NCI-H146 treated with DMSO at 0.1 percent for 48 hours (cell line): ENCODE measurements at regions not wholly inside any gene's neighbourhood (a gene's known extent, or its start where the extent isn't known, plus 50 kb on each side); places are given as distances from the start of the nearest gene placed in this dataset.
"Not testable (repeated sequence)": the region's sequence is repeated elsewhere in the genome, so short reads cannot be mapped to it uniquely, and the experiment has no call there.

Experiments used
- DNase-seq: peaks from one replicate; lab custom pipeline; 2025; ENCODE audit not compliant: unreplicated experiment; lab: John Stamatoyannopoulos, UW

GRCh38 chr5:120314191-120314590 lies 149.9 kb upstream of the PRR16 start:
- no peak for DNase-seq

DNA sequence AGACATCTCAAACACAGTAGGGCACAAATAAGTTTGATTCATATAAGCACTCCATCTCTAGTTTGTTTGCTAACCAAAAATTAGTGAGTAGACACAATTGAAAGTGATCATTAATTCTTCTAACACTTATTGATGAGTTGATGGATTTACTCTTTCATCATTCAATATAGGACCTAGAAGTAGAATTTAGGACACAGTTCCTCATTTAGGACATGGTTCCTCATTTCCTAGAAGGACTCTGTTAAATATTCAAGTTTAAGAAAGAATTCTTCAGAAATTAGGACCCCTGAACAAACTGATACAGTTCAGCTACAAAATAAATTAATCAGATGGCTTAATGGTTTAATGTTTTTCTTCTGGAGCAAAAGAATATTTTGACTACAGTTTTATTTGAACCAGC lies 143.5 kb upstream of the PRR16 start:
- DNase-seq = no peak

GRCh38 chr5:120326651-120327050 lies 137.4 kb upstream of the PRR16 start:
- no peak for DNase-seq

DNA sequence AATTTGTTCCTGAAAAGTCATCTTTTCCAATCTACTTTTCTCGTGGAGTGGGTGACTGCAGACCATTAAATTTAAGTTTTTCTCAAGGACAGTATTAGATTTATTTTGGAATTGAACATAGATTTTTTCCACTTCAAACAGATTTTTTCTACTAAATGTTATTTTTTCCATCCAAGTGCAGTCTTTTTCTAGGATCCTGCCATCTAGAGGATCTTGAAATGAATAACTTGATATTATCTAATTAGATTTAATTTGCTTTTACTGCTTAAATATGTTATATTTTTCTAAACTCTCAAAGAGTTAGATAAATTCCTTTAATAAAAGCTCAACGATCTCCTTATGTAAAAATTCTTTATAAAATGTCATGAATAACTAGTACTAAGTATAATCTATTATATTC lies 136.9 kb upstream of the PRR16 start:
- no peak for DNase-seq

DNA sequence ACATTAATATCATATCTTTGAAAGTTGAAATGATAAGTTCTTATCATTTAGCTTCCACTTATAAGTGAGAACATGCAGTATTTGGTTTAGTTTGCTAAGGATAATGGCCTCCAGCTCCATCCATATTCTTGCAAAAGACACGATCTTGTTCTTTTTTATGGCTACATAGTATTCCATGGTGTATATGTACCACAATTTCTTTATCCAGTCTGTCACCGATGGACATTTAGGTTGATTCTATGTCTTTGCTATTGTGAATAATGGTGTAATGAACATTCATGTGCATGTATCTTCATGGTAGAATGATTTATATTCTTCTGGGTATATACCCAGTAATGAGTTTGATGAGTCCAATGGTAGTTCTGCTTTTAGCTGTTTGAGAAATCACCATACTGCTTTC lies 135.0 kb upstream of the PRR16 start:
- DNase-seq = no peak

DNA sequence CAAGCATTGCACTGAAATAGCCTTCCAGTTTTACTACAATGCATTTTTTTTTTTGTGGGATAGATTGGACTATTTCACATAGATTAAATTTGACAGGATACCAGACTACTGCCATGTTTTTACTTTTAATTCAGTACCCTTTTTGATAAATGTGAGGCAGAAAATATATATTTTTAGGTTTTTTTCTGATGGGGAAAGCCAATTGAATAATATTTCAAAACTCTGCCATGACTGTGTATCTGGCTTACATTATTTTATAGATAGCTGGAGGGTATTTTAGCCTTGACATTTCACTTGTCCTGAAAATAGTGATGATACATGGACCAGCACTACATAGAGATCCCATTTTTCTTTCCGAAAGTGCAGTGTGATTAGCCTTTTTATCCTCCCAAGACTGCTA lies 133.5 kb upstream of the PRR16 start:
- no peak for DNase-seq

DNA sequence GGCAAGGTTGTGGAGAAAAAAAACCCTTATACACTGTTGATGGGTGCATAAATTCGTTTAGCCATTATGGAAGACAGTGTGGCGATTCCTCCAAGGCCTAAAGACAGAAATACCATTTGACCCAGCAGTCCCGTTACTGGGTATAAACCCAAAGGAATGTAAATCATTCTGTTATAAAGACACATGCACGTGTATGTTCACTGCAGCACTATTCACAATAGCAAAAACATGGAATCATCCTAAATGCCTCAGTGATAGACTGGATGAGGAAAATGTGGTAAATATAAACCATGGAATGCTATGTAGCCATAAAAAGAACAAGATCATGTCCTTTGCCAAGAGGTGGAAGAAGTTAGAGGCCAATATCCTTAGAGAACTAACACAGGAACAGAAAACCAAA lies 119.9 kb upstream of the PRR16 start:
- no peak for DNase-seq

DNA sequence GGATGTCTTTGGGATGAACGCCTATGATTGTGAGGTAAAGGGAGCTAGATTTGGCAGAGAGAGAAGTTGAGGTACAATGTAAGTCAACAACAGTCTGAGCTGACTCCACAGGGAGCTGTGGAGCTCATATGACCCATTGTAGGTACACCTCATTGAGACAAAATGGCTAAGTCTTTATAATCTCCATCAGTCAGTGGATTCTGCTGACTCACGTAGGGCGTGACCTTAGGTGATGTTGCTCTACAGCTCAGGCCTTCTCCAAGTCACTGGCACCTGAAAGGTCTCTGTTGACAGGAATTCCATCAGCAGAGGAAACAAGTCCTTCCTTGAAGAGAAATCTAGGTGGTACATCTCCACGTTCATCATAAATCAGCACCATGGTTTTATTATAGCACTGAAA lies 118.2 kb upstream of the PRR16 start:
- DNase-seq = no peak

DNA sequence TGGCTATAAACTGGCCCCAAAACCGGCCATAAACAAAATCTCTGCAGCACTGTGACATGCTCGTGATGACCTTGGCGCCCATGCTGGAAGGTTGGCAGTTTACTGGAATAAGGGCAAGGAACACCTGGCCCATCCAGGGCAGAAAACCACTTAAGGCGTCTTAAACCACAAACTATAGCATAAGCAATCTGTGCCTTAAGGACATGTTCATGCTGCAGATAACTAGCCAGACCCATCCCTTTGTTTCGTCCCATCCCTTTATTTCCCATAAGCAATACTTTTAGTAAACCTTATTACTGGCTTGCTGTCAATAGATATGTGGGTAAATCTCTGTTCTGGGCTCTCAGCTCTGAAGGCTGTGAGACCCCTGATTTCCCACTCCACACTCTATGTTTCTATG lies 113.0 kb upstream of the PRR16 start:
- DNase-seq = not testable (repeated sequence)

DNA sequence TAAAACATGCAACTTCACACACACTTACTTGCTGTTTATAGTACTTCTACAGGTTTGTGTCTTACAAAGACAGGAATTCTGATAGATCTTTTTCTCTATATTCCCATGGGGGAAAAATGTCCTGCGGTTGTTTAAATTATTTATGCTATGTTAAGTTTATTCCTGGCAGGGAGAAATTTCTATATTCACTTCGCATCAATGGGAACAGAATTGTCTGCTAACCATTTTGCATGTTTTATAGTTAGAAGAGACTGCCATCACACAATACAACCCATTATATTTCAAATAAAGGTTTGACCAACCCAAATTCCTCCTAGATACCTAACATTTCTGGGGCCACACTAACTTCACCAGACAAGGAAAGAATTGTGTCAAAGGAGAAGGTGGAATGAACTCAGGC lies 110.0 kb upstream of the PRR16 start:
- DNase-seq = no peak

GRCh38 chr5:120358949-120359348 lies 105.2 kb upstream of the PRR16 start:
- no peak for DNase-seq

DNA sequence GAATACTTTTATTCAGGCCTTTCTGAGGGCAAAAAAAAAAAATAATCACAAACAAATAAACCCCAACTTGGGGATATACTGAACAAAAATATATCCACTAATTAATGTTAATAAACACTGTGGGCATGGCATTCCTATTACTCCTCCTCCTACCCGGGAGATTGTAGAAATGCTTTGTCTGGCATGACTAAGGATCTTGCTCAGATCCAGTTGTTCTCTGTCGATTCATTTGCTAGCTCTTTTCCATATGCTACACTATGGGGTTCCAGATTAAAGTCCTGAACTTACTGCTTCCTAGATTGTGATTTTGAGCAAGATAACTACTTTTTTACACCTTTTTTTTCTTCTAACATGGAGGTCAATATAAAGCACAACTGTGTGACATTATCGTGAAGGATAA lies 102.2 kb upstream of the PRR16 start:
- DNase-seq = no peak

DNA sequence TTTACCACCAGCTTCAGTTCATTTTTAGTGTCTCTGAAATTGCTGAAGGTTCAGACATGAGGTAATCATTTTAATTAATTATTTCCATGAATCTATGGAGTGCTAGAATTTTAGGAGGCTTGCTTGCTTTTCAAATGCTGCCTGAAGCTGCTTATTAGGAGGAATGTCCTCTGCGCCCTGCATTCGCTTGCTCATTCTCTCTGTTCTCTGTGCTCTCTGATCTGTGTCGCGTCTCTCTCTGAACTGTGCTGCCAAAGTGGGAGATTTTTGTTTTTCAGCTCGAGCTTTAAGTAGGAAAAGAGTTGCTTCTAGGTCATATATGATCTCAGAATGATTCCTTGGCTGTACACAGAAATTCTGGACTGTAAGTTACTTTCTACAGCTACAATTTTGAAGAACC lies 101.7 kb upstream of the PRR16 start:
- DNase-seq = no peak

GRCh38 chr5:120365656-120366446 lies 98.2 kb upstream of the PRR16 start:
- no peak for DNase-seq

DNA sequence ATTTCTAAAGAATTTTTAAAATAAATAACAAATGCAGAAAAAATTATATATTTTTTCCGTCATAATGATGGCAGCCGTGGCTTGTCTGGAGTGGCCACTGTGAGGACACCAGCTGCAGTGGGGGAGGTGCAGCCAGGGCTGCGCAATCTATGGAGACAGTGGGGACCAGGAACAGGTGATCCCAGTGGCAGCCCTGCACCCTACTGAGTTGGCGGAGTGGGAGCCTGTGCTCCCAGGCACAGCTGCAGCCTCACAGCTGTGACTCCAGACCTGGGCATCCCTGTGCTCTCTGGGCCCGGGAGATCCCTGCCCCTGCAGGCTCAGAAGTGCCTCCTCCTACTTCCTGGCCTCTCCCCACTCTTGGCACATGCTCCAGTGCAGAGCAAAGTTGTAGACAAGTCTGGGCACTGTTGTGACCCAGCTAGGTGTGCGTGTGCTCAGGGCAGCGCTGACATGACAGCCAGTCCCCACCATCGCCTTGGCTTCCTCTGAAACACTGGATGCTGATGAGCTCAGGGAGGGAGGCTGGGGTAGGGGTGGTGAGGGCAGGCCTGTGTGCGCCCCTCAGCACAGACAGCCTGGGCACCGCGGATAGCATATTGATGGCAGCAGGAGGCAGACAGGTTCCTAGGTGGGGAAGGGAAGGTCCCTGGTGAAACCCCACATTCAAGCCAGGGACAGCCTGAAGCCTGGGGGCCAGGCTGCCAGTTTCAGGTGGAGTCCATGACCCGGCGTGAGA lies 96.0 kb upstream of the PRR16 start:
- no peak for DNase-seq

GRCh38 chr5:120368923-120369715 lies 95.0 kb upstream of the PRR16 start:
- DNase-seq = no peak

DNA sequence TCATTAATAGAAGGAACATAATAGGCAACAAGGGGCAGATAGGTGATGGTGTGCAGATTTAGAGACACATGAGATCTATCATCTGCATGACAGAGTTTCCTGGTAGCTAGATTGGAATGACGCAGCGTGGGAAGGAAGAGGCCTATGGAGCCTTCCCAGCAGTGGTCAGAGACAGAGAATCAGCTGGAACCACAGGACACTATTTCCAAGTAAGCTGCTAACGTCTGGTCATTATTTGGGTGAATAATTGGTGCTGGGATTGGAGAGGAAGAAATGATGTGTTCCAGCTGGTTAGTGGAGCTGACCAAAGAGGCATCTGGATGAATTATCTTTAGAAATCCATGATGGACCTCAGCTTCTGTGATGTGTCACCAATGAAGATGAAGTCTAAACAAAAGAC lies 91.2 kb upstream of the PRR16 start:
- DNase-seq = no peak

- DNase-seq = no peak
Measured at GRCh38 chr5:120375248-120375647, 88.9 kb upstream of the PRR16 start.

GRCh38 chr5:120380644-120381043 lies 83.5 kb upstream of the PRR16 start:
- no peak for DNase-seq

GRCh38 chr5:120382833-120383232 lies 81.3 kb upstream of the PRR16 start:
- no peak for DNase-seq

- DNase-seq = no peak
Measured at GRCh38 chr5:120386981-120387380, 77.1 kb upstream of the PRR16 start.
